ENCODE measurements at regions not wholly inside any gene's neighbourhood (a gene's known extent, or its start where the extent isn't known, plus 50 kb on each side); places are given as distances from the start of the nearest gene placed in this dataset.
A peak's percentile ranks its signal among the peaks of the same experiment; 100 is the strongest.

DNA sequence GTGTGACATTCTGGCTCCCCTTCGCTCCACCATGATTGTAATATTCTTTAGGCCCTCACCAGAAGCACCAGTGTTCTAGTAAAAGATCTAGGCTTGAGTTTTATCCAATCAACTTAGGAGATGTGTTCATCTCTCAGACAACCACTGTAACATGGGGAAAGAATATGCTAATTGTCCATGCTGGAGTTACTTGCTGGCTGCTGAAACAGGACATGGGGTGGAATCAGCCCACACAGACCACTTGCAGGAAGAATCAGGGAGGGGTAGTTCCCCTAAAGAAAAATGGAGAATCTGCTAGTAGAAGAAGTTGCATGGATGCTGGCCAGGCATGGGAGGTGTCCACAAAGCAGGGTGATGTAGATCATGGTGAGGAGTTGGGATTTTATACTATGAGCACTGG is 86.2 kb downstream of the FEM1C start:
- Histone ChIP-seq H3K4me3 (no peak overlapping the region), H3K27ac (no peak overlapping the region), H3K27me3 (ENCODE audit: insufficient read depth in 3 of 3, low read length in 2 of 3) (no peaks in the 10 kb centered on the region), H3K4me1 (peaks cover 65% of the 10 kb centered on the region), H3K9me3 (no peaks in the 10 kb centered on the region), H3K36me3 (ENCODE audit: insufficient read depth in 1 of 2, low read depth in 1 of 2) (no peaks in the 10 kb centered on the region)
- TF ChIP-seq, protein P1, sequence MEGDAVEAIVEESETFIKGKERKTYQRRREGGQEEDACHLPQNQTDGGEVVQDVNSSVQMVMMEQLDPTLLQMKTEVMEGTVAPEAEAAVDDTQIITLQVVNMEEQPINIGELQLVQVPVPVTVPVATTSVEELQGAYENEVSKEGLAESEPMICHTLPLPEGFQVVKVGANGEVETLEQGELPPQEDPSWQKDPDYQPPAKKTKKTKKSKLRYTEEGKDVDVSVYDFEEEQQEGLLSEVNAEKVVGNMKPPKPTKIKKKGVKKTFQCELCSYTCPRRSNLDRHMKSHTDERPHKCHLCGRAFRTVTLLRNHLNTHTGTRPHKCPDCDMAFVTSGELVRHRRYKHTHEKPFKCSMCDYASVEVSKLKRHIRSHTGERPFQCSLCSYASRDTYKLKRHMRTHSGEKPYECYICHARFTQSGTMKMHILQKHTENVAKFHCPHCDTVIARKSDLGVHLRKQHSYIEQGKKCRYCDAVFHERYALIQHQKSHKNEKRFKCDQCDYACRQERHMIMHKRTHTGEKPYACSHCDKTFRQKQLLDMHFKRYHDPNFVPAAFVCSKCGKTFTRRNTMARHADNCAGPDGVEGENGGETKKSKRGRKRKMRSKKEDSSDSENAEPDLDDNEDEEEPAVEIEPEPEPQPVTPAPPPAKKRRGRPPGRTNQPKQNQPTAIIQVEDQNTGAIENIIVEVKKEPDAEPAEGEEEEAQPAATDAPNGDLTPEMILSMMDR (IDR thresholded peaks at IDR 0.05) = no peak
- ATAC-seq (no peak), DNase-seq (no peak)
- intact Hi-C loops (cut with DNase I) = loop anchor here in 1 of 2 donors (5.0 kb wide), 1 partner anchor 41 kb away; no protein-coding TSS in a partner anchor
- 92 to 100% (median 95%) methylated on average over 1 of the region's 1 CpG for WGBS, 3 donors

DNA sequence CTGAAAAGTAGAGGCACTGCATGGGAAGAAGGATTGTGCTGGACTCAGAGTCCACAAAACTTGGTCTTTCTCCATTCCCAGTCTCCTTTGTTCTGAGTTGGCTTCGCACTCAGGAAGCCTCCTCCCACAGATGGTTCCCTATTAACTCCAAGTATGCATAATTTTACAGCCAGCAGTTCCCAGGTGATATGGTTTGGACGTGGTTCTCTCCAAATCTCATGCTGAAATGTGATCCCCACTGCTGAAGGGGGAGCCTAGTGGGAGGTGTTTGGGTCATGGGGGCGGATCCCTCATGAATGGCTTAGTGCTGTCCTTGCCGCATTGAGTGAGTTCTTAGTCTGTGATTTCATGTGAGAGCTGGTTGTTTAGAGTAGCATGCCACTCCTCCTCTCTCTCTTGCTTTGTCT is 86.6 kb downstream of the FEM1C start:
- no peak overlapping the region for H3K4me3 ChIP-seq
- H3K4me1 ChIP-seq = peaks cover 65% of the 10 kb centered on the region
- no peaks in the 10 kb centered on the region for H3K36me3 ChIP-seq (ENCODE audit: insufficient read depth in 1 of 2, low read depth in 1 of 2)
- no peak for DNase-seq
- H3K27ac ChIP-seq = no peak overlapping the region
- H3K27me3 ChIP-seq (ENCODE audit: insufficient read depth in 3 of 3, low read length in 2 of 3) = no peaks in the 10 kb centered on the region
- intact Hi-C loops (cut with DNase I) = loop anchor here in 1 of 2 donors (5.0 kb wide), 1 partner anchor 41 kb away; no protein-coding TSS in a partner anchor
- ATAC-seq = no peak
- no peaks in the 10 kb centered on the region for H3K9me3 ChIP-seq
- WGBS, 3 donors = 39 to 53% (median 53%) methylated on average over 4 of the region's 4 CpGs
- TF ChIP-seq, protein P1 (IDR thresholded peaks at IDR 0.05) = no peak

DNA sequence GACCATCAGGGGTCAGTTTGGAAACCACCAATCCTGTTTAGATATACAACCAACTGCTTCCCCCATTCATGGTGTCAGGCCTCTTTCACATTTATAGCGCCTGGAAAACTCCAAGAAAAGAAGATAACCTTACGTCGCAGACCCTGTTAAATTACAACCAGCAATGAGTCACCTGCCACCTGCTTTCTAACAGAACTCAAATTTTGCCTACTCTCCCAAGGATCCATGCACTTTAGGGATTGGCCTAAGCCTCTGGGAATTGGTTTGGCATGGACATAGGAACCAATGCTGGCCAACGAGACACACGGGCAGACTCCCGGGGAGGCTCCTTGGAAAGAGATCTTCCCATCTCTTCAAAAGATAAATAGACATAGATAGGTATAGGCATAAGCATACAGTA is 87.0 kb downstream of the FEM1C start:
- H3K27ac ChIP-seq = no peak overlapping the region
- 60 to 77% (median 61%) methylated on average over 6 of the region's 6 CpGs for WGBS, 3 donors
- TF ChIP-seq, protein P1 (IDR thresholded peaks at IDR 0.05) = no peak
- H3K4me1 ChIP-seq = peaks cover 65% of the 10 kb centered on the region
- no peaks in the 10 kb centered on the region for H3K36me3 ChIP-seq (ENCODE audit: insufficient read depth in 1 of 2, low read depth in 1 of 2)
- DNase-seq = no peak
- no peak overlapping the region for H3K4me3 ChIP-seq
- intact Hi-C loops (cut with DNase I) = loop anchor here in 1 of 2 donors (5.0 kb wide), 1 partner anchor 40 kb away; no protein-coding TSS in a partner anchor
- H3K9me3 ChIP-seq = no peaks in the 10 kb centered on the region
- H3K27me3 ChIP-seq (ENCODE audit: insufficient read depth in 3 of 3, low read length in 2 of 3) = no peaks in the 10 kb centered on the region
- ATAC-seq = no peak

DNA sequence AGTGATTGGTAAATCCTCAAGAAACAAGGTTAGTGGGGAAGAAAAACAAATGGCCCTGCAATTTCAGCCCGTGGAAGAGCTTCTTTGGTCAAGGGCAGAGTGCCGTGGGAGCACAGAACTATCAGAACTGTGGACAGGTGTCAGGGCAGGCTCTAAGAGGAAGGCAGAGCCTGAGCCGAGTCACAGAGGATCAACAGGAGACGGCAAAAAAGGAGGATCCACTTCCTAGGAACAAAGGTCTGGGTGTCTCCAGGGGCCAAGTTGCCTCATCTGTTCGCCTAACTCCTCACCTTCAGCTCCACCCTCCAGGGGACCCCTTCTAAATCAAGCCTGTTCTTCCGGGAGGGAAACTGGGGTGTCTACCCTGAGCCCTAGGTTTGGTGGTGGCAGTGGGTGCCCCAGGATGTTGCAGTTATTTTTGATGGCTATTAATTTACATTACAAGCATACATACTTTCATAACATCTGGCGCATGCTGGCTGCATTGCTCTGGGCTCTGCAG is 88.0 kb downstream of the FEM1C start:
- intact Hi-C loops (cut with DNase I) = loop anchor here in 1 of 2 donors (5.0 kb wide), 1 partner anchor 39 kb away; no protein-coding TSS in a partner anchor
- WGBS, 3 donors = 65 to 81% (median 73%) methylated on average over 7 of the region's 7 CpGs
- ATAC-seq = no peak
- Histone ChIP-seq H3K9me3 (no peaks in the 10 kb centered on the region), H3K4me3 (no peak overlapping the region), H3K36me3 (ENCODE audit: insufficient read depth in 1 of 2, low read depth in 1 of 2) (no peaks in the 10 kb centered on the region), H3K27ac (peak overlapping the region; percentile 85), H3K27me3 (ENCODE audit: insufficient read depth in 3 of 3, low read length in 2 of 3) (no peaks in the 10 kb centered on the region), H3K4me1 (peaks cover 61% of the 10 kb centered on the region)
- DNase-seq = no peak
- TF ChIP-seq, protein P1 (IDR thresholded peaks at IDR 0.05) = no peak

DNA sequence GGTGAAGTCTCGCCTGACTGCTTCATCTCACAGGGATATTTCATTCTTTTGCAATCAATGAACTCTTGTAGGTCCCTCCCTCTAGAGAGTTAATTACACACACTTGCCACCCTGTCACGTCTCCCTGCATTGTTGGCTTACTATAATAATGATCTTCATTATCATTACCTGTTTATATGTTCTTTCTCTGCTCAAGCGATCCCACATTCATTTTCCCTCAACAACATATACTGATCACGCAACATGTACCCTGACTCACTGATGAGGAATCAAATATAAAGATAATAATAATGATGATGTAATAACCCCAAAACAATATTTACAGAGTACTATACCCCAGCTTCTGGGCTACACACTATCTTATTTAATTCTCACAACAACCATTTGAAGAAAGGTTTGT is 88.5 kb downstream of the FEM1C start:
- intact Hi-C loops (cut with DNase I) = loop anchor here in 1 of 2 donors (5.0 kb wide), 1 partner anchor 39 kb away; no protein-coding TSS in a partner anchor
- Histone ChIP-seq H3K27me3 (ENCODE audit: insufficient read depth in 3 of 3, low read length in 2 of 3) (no peaks in the 10 kb centered on the region), H3K9me3 (no peaks in the 10 kb centered on the region), H3K27ac (peak overlapping the region; percentile 85), H3K4me1 (peaks cover 56% of the 10 kb centered on the region), H3K4me3 (no peak overlapping the region), H3K36me3 (ENCODE audit: insufficient read depth in 1 of 2, low read depth in 1 of 2) (no peaks in the 10 kb centered on the region)
- 82 to 91% (median 85%) methylated on average over 4 of the region's 4 CpGs for WGBS, 3 donors
- no peak for DNase-seq
- ATAC-seq = peak in 1 of 4 donors; percentile 4
- TF ChIP-seq, protein P1 (IDR thresholded peaks at IDR 0.05) = no peak

Measured in psoas muscle (tissue), 7 donors.